ENCODE measurements at regions not wholly inside any gene's neighbourhood (a gene's known extent, or its start where the extent isn't known, plus 50 kb on each side); places are given as distances from the start of the nearest gene placed in this dataset.

- TF ChIP-seq CTCF (conservative IDR thresholded peaks at IDR 0.05 in 1 of 2, IDR thresholded peaks at IDR 0.05 in 1 of 2; ENCODE audit: low read depth in 1 of 2, low read length in 2 of 2) (no peak), EZH2 (IDR thresholded peaks at IDR 0.05; ENCODE audit: low read length, missing control alignments) (no peak)
Measured at GRCh38 chr9:78123808-78124207, 92.2 kb upstream of the GNAQ start.
